ENCODE measurements at regions not wholly inside any gene's neighbourhood (a gene's known extent, or its start where the extent isn't known, plus 50 kb on each side); places are given as distances from the start of the nearest gene placed in this dataset.

DNA sequence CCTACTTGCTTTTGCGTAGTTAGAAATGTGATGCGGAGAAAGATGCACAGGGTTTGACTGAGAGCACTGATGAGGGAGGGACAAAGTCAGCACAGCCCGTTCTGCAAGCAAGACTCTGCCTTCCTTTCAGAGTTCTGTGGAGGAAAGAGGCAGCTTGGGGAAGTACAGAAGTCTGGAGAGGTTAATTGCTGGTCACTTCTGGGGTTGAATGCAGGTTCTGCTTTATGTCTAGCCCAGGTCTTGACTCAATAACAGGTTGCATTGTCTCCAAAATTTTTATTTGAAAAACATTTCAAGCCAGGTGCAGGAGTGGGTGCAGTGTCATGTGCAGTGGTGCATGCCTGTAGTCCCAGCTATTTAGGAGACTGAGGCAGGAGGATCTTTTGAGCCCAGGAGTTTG, 461.7 kb downstream of the NR2F2 start:
- Histone ChIP-seq H3K36me3 (no peaks in the 10 kb centered on the region), H3K4me1 (no peaks in the 10 kb centered on the region), H3K27ac (replicated peaks) (no peak overlapping the region), H3K9me3 (replicated peaks) (no peaks in the 10 kb centered on the region), H3K4me3 (no peak overlapping the region), H3K27me3 (ENCODE audit: low read depth) (peaks cover 12% of the 10 kb centered on the region)
- intact Hi-C loops (cut with micrococcal nuclease) = no loop called here
- TF ChIP-seq, protein P1, sequence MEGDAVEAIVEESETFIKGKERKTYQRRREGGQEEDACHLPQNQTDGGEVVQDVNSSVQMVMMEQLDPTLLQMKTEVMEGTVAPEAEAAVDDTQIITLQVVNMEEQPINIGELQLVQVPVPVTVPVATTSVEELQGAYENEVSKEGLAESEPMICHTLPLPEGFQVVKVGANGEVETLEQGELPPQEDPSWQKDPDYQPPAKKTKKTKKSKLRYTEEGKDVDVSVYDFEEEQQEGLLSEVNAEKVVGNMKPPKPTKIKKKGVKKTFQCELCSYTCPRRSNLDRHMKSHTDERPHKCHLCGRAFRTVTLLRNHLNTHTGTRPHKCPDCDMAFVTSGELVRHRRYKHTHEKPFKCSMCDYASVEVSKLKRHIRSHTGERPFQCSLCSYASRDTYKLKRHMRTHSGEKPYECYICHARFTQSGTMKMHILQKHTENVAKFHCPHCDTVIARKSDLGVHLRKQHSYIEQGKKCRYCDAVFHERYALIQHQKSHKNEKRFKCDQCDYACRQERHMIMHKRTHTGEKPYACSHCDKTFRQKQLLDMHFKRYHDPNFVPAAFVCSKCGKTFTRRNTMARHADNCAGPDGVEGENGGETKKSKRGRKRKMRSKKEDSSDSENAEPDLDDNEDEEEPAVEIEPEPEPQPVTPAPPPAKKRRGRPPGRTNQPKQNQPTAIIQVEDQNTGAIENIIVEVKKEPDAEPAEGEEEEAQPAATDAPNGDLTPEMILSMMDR (IDR thresholded peaks at IDR 0.05; ENCODE audit: borderline replicate concordance) = no peak
- DNase-seq = no peak

DNA sequence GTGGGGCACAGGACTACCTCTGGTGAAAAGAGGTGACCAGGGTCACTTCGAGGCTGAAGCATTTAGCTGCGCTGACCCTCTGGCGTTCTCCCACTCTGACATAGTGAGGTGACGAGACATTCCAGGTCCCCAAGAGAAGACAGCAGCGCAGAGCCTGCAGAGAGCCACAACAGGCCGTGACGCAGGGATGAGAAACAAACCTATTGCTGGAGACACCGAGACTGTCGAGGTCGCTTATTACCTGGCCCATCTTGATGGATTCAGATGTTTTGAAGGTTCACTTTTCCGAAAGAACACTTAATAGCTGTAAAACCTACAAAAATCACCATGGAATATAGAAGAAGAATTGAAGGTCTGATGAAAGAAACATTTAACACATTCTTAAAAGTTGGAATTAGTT, 466.3 kb downstream of the NR2F2 start:
- H3K9me3 ChIP-seq (replicated peaks) = no peaks in the 10 kb centered on the region
- intact Hi-C loops (cut with micrococcal nuclease) = no loop called here
- TF ChIP-seq, protein P1 (IDR thresholded peaks at IDR 0.05; ENCODE audit: borderline replicate concordance) = no peak

GRCh38 chr15:96801576-96802150, 471.2 kb downstream of the NR2F2 start:
- H3K27ac ChIP-seq (replicated peaks) = no peak overlapping the region
- intact Hi-C loops (cut with micrococcal nuclease) = no loop called here
- H3K36me3 ChIP-seq = no peaks in the 10 kb centered on the region
- H3K4me1 ChIP-seq = no peaks in the 10 kb centered on the region
- TF ChIP-seq, protein P1 (IDR thresholded peaks at IDR 0.05; ENCODE audit: borderline replicate concordance) = no peak
- H3K4me3 ChIP-seq = no peak overlapping the region
- DNase-seq = no peak
- H3K9me3 ChIP-seq (replicated peaks) = no peaks in the 10 kb centered on the region
- peaks cover 35% of the 10 kb centered on the region for H3K27me3 ChIP-seq (ENCODE audit: low read depth)

More for the DNA sequence above, 466.3 kb downstream of the NR2F2 start:
- Histone ChIP-seq H3K36me3 (no peaks in the 10 kb centered on the region), H3K4me3 (no peak overlapping the region), H3K27me3 (ENCODE audit: low read depth) (peaks cover 31% of the 10 kb centered on the region), H3K27ac (replicated peaks) (no peak overlapping the region), H3K4me1 (no peaks in the 10 kb centered on the region)
- no peak for DNase-seq

DNA sequence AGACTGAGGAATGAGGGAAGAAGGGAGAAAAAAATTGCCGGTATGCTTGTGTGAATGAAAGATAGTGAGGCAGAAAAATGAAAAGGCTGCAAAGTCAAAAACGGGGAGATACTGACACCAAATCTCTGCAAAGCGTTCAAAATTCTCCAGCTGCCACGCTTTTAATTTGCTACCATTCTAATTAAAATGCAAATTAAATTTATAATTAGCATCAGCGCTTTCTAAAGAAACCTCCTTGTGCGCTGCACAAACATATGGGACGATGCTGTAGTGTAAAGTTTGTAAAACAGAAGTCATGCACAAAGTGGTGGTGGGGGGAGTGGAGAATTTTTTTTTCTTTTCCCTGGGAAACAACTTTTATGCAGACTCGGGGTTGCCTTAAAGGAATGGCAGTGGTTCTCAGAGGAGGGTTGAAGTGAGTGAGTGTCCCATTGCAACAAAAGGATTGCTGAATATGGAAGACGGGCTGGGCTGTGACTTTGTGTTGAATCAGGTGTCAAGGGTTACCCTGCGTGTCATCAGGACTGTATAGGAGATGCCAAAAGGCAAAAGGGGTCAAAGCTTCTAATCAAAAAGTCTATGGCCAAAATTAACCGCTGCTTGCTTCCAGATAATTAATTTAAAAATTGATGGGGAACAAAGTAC, 472.2 kb downstream of the NR2F2 start:
- Histone ChIP-seq H3K36me3 (no peaks in the 10 kb centered on the region), H3K4me3 (no peak overlapping the region), H3K27me3 (ENCODE audit: low read depth) (peaks cover 32% of the 10 kb centered on the region), H3K4me1 (no peaks in the 10 kb centered on the region), H3K9me3 (replicated peaks) (no peaks in the 10 kb centered on the region), H3K27ac (replicated peaks) (no peak overlapping the region)
- intact Hi-C loops (cut with micrococcal nuclease) = no loop called here
- TF ChIP-seq, protein P1 (IDR thresholded peaks at IDR 0.05; ENCODE audit: borderline replicate concordance) = no peak
- DNase-seq = no peak

GRCh38 chr15:96804754-96805153, 474.3 kb downstream of the NR2F2 start:
- peaks cover 30% of the 10 kb centered on the region for H3K27me3 ChIP-seq (ENCODE audit: low read depth)
- TF ChIP-seq, protein P1 (IDR thresholded peaks at IDR 0.05; ENCODE audit: borderline replicate concordance) = no peak
- H3K4me3 ChIP-seq = no peak overlapping the region
- intact Hi-C loops (cut with micrococcal nuclease) = no loop called here
- DNase-seq = no peak
- H3K36me3 ChIP-seq = no peaks in the 10 kb centered on the region
- no peak overlapping the region for H3K27ac ChIP-seq (replicated peaks)
- no peaks in the 10 kb centered on the region for H3K4me1 ChIP-seq
- no peaks in the 10 kb centered on the region for H3K9me3 ChIP-seq (replicated peaks)
